LNCAP (cell line): ENCODE measurements at regions not wholly inside any gene's neighbourhood (a gene's known extent, or its start where the extent isn't known, plus 50 kb on each side); places are given as distances from the start of the nearest gene placed in this dataset.

Experiments used
- CTCF ChIP-seq: fragments of 450-650 bp; IDR thresholded peaks from 2 replicates; pipeline ENCODE4 v1.5.1; 2017; ENCODE audit warnings: mild to moderate bottlenecking

GRCh38 chr1:78224861-78225552, 179.2 kb downstream of the GIPC2 start:
- TF ChIP-seq CTCF, result no peak

DNA sequence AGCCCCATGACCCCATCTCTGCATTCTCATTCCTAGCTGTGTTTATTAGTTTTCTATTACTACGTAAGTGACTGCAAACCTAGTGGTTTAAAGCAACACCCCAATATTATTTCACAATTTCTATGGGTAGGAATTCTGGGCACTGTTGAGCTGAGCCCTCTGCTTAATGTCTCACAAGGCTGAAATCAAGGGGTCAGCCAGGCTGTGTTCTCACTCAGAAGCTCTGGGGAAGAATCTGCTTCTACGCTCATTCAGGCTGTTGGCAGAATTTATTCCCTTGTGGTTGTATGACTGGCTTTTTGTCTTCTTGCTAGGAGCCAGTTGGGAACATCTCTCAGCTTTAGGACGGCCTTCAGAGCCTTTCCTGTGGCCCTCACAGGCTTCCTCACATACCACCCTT, 181.0 kb downstream of the GIPC2 start:
- no peak for TF ChIP-seq CTCF

GRCh38 chr1:78227705-78228635, 182.2 kb downstream of the GIPC2 start:
- TF ChIP-seq CTCF, result no peak

GRCh38 chr1:78229344-78229743, 183.6 kb downstream of the GIPC2 start:
- TF ChIP-seq CTCF, result no peak

DNA sequence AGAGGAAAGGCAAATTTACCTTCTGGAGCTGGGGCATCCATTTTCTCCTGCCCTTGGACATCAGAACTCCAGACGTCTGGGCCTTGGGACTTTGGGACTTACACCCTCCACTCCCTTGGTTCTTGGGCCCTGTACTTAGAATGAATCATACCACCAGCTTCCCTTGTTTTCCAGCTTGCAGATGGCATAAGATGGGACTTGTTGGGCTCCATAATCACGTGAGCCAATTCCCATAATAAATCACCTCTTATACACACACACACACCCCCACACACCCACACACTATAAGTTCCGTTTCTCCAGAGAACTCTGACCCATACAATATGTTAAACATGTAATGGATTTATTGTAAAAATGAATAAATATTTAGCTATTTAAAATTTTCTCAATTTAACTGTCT, 185.7 kb downstream of the GIPC2 start:
- no peak for TF ChIP-seq CTCF

DNA sequence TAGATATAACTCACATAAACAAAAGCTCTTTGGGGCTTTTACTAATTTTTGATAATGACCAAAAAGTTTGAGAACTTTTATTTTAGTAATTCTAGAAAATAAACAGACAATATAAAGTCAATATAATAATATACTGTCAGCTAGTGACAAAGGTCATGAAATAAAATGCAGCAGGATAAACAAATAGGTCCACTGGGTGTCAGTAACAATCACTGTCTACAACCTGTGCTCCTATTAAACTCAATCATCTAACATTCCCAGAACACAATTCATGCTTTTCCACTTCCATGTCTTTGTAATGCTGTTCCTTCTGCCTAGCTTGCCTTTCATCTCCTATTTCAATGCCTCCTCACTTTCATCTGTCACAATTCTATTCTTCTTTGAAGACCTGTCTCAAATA, 186.1 kb downstream of the GIPC2 start:
- TF ChIP-seq CTCF, result no peak

- TF ChIP-seq CTCF, result no peak
These were observed 186.9 kb downstream of the GIPC2 start for GRCh38 chr1:78232630-78233029.
